Natural killer cell treated with Interleukin-12 subunit alpha and Interleukin-12 subunit beta and Interleukin-15 and Interleukin-18, amount 100 ng/mL, for 72 hours (primary cell): ENCODE measurements at regions not wholly inside any gene's neighbourhood (a gene's known extent, or its start where the extent isn't known, plus 50 kb on each side); places are given as distances from the start of the nearest gene placed in this dataset.

ENCODE experiments used
- ATAC-seq, 2 donors: fragments of 150-1000 bp; cut with Tn5 transposase in 1 of 2; sonication (Bioruptor Pico), chemical (Tn5 transposase) in 1 of 2; 2 replicates each; pipeline ENCODE4 v1.10.0; 2021
- DNase-seq: peaks from one replicate; pipeline ENCODE4 v3.0.0; 2022; ENCODE audit warnings: low spot score
- H3K27ac Mint-ChIP-seq, 2 donors: 1 replicate in 1 of 2; 2 replicates in 1 of 2; pipeline ENCODE4 v1.8.0; 2022; ENCODE audit warnings: mixed read lengths in 2 of 2, mild to moderate bottlenecking in 1 of 2, moderate library complexity in 1 of 2
- H3K27me3 Mint-ChIP-seq, 2 donors: 1 replicate in 1 of 2; 2 replicates in 1 of 2; pipeline ENCODE4 v1.8.0; 2022; ENCODE audit warnings: mixed read lengths in 2 of 2
- H3K36me3 Mint-ChIP-seq: one replicate; pipeline ENCODE4 v1.8.0; 2022; ENCODE audit warnings: mixed read lengths
- H3K4me1 Mint-ChIP-seq, 2 donors: 1 replicate in 1 of 2; 2 replicates in 1 of 2; pipeline ENCODE4 v1.8.0; 2022; ENCODE audit warnings: low read depth in 2 of 2, mixed read lengths in 2 of 2, mild to moderate bottlenecking in 1 of 2
- H3K4me3 Mint-ChIP-seq: one replicate; pipeline ENCODE4 v1.8.0; 2022; ENCODE audit warnings: mixed read lengths
- H3K9me3 Mint-ChIP-seq: 2 replicates; pipeline ENCODE4 v1.8.0; 2022; ENCODE audit warnings: mixed read lengths

- no peak for ATAC-seq
- Mint-ChIP-seq H3K9me3 (no peaks in the 10 kb centered on the region), H3K27me3 (peaks cover 12 to 22% of the 10 kb centered on the region in 2 donors), H3K36me3 (no peaks in the 10 kb centered on the region), H3K27ac (no peak overlapping the region), H3K4me1 (no peaks in the 10 kb centered on the region), H3K4me3 (no peak overlapping the region)
- no peak for DNase-seq
These were observed 60.3 kb downstream of the SEC61B start for GRCh38 chr9:99282406-99282805.

DNA sequence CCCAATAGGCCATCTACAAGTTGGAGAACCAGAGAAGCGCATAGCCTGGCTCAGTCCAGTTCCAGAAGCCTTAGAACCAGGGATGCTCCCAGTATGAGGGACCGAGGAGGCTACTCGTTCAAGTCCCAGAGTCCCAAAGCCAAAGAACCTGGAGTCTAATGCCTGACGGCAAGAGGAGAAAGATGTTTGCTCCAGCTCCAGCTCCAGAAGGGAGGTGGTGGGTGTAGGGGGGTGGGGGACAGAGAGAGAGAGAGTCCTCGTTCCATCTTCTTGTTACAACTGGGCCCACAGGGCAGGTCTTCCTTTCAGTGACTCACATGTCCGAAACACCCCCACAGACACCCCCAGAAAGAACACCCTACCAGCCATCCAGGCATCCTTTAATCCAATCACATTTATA lies 63.9 kb downstream of the SEC61B start:
- Mint-ChIP-seq H3K27me3 (peaks cover 15 to 26% of the 10 kb centered on the region in 2 donors), H3K27ac (no peak overlapping the region), H3K4me3 (no peak overlapping the region), H3K9me3 (no peaks in the 10 kb centered on the region), H3K36me3 (no peaks in the 10 kb centered on the region), H3K4me1 (no peaks in the 10 kb centered on the region)
- ATAC-seq: no peak
- DNase-seq: no peak

DNA sequence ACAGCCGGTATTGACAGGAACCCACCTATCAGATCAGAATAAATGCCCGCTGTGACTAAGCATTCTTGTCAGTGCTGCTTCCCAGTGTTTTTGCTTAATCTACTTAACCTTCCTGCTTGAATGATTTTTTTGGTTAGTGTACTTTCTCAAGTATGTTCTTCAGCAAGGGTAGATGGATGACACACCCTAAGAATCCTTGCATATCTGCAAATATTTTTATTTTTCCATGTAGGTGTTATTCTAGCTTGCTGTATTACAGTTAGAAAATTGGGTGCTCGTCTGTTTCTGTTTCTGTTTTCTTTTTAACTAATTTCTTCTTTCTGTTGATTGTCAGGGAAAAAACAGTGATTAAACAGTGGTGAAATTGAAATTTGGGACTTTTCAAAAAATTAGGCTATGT lies 64.5 kb downstream of the SEC61B start:
- ATAC-seq (no peak), DNase-seq (no peak)
- Mint-ChIP-seq H3K9me3 (no peaks in the 10 kb centered on the region), H3K27me3 (peaks cover 16 to 26% of the 10 kb centered on the region in 2 donors), H3K27ac (no peak overlapping the region), H3K4me3 (no peak overlapping the region), H3K36me3 (no peaks in the 10 kb centered on the region), H3K4me1 (no peaks in the 10 kb centered on the region)

DNA sequence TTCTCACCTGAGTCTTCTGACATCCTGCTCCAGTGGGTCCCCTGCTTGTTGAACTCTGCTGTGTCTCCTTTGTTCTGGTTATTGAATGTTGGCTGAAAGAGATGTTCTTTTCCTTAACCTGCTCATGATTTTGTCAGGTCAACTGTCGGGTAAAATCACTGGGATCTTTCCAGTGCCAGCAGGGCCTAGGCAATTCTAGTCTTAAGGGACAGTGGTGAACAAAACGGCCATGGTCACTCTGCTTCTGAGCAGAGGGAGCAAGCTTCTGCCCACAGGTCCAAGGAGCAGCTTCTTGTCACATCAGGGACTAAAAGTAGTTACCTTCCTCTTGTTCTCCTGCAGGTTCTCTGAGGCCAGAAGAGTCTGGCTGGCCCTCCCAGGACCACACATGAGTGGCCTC lies 65.6 kb downstream of the SEC61B start:
- Mint-ChIP-seq H3K9me3 (no peaks in the 10 kb centered on the region), H3K27me3 (peaks cover 13 to 28% of the 10 kb centered on the region in 2 donors), H3K4me3 (no peak overlapping the region), H3K27ac (no peak overlapping the region), H3K36me3 (no peaks in the 10 kb centered on the region), H3K4me1 (no peaks in the 10 kb centered on the region)
- ATAC-seq: no peak
- DNase-seq: no peak

DNA sequence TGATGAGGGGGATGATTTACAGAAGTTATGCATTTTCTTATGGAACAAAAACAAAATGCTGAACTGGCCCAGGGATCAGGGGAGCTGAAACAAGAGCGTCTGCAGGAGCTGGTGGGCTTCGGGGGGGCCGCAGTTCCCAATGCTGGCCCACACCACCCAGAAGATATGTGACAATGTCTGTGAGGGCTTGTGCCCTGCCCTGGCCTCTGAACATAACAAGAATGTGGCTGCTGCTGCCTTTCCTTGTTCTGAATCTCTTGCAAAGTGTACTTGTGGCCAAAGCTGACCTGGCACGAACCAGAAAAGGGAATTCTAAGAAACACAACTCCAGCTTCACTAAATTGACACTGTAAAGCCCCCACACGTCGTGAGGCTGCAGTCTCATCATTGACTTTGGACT lies 66.7 kb downstream of the SEC61B start:
- H3K4me3 Mint-ChIP-seq: no peak overlapping the region

GRCh38 chr9:99294850-99295461 lies 72.9 kb downstream of the SEC61B start:
- H3K27ac Mint-ChIP-seq: peak overlapping the region in 1 of 2 donors; percentile 71
- DNase-seq (no peak), ATAC-seq (no peak)
- H3K4me3 Mint-ChIP-seq: no peak overlapping the region
- H3K4me1 Mint-ChIP-seq: peaks cover 0 to 4% of the 10 kb centered on the region in 2 donors
- no peaks in the 10 kb centered on the region for H3K9me3 Mint-ChIP-seq
- no peaks in the 10 kb centered on the region for H3K36me3 Mint-ChIP-seq
- H3K27me3 Mint-ChIP-seq: peaks cover 7 to 17% of the 10 kb centered on the region in 2 donors

More for the DNA sequence above, 66.7 kb downstream of the SEC61B start:
- Mint-ChIP-seq H3K36me3 (no peaks in the 10 kb centered on the region), H3K4me1 (no peaks in the 10 kb centered on the region), H3K9me3 (no peaks in the 10 kb centered on the region), H3K27me3 (peaks cover 10 to 29% of the 10 kb centered on the region in 2 donors), H3K27ac (no peak overlapping the region)
- ATAC-seq (no peak), DNase-seq (no peak)

- ATAC-seq: peak in 1 of 2 donors; percentile 72
- Mint-ChIP-seq H3K27me3 (peaks cover 10 to 25% of the 10 kb centered on the region in 2 donors), H3K36me3 (no peaks in the 10 kb centered on the region), H3K4me3 (no peak overlapping the region), H3K27ac (no peak overlapping the region), H3K9me3 (no peaks in the 10 kb centered on the region), H3K4me1 (peaks cover 0 to 4% of the 10 kb centered on the region in 2 donors)
- DNase-seq: no peak
These were observed 74.3 kb downstream of the SEC61B start for GRCh38 chr9:99296291-99296951.

GRCh38 chr9:99298614-99299013 lies 76.5 kb downstream of the SEC61B start:
- Mint-ChIP-seq H3K9me3 (no peaks in the 10 kb centered on the region), H3K4me3 (no peak overlapping the region), H3K27ac (no peak overlapping the region), H3K27me3 (peaks cover 14 to 20% of the 10 kb centered on the region in 2 donors), H3K36me3 (no peaks in the 10 kb centered on the region), H3K4me1 (peaks cover 0 to 4% of the 10 kb centered on the region in 2 donors)
- DNase-seq: no peak
- ATAC-seq: no peak

DNA sequence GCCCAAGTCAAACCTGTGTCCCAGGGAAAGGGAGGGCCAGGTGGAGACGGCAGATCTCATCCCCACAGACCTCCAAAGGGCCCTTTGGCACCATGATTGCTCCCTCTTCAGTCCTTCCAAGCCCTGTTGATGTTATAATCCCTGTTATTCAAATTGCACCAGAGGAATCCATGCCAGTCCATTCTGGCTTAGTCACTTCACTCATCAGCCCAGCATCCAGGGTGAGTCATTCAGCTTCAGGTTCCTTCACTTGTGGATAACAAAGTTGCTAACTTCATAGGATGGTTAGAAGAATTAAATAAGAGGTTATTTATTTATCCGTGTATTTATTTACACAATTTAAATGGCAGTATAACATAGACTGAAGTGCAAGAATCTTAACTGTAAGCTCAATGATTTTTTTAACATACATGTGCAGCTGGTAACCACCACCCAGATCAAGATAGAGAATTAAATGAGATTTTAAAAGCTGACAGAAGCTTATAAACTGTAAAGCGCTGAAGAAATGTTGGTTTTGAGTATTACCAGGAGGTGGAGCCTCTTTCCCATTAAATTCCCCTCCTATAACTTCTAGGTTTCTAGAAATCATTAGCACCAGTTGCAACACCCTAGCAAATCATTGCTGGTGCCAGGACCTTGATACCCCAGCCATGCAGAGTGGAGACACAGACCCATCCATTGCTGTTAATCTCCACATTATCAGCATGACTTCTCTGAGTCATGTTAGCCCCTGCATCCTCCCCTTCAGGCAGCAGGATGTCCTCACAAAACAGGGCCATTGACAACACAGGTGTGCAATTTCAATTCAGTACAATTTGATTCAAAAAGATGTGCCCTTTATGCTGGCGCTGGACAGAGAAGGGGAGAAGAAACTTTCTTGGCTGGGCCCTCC lies 77.4 kb downstream of the SEC61B start:
- H3K27ac Mint-ChIP-seq: no peak overlapping the region
- no peak overlapping the region for H3K4me3 Mint-ChIP-seq
- H3K36me3 Mint-ChIP-seq: no peaks in the 10 kb centered on the region
- no peaks in the 10 kb centered on the region for H3K9me3 Mint-ChIP-seq
- DNase-seq (no peak), ATAC-seq (no peak)
- peaks cover 9 to 19% of the 10 kb centered on the region in 2 donors for H3K27me3 Mint-ChIP-seq
- H3K4me1 Mint-ChIP-seq: peaks cover 0 to 4% of the 10 kb centered on the region in 2 donors

DNA sequence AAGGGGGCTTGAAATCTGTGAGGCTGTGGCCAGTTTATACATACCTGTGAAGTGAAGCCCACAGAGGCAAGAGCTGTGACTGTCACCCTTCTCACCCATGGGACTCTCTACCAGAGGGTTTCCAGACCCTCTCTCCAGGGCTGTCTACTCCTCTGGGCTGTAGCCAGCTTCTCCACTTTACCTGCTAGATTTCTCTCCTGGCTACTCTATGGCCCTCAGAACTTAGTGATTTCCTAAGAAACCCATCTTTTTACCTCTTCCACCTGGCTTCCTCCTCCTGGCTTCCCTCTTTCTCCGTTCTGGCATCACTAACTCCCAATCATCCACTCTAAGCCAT lies 78.0 kb downstream of the SEC61B start:
- no peak for DNase-seq
- H3K27me3 Mint-ChIP-seq: peaks cover 9 to 19% of the 10 kb centered on the region in 2 donors
- ATAC-seq: no peak
- peaks cover 0 to 4% of the 10 kb centered on the region in 2 donors for H3K4me1 Mint-ChIP-seq
- no peaks in the 10 kb centered on the region for H3K9me3 Mint-ChIP-seq
- no peaks in the 10 kb centered on the region for H3K36me3 Mint-ChIP-seq
- no peak overlapping the region for H3K4me3 Mint-ChIP-seq
- no peak overlapping the region for H3K27ac Mint-ChIP-seq

DNA sequence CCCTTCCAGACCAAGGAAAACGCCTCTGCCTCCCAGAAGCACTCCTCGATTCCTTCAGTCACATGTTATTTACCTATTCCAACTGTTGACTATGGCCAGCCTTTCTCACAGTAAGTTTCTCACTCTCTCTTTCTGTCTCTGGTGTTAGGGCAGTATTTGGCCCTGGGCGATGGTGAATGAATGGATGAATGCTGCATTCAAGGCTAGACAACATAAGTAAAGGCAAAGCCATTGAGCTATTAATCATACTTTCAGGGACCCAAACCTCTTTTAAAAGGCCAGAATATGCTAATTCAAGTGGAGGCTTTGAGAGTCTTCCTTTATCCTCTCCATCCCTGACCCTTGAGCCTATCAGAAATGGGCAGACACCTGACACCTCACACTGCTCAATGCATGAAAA lies 78.5 kb downstream of the SEC61B start:
- DNase-seq: no peak
- Mint-ChIP-seq H3K9me3 (no peaks in the 10 kb centered on the region), H3K27ac (no peak overlapping the region), H3K4me3 (no peak overlapping the region), H3K36me3 (no peaks in the 10 kb centered on the region), H3K4me1 (peaks cover 0 to 4% of the 10 kb centered on the region in 2 donors), H3K27me3 (peaks cover 9 to 22% of the 10 kb centered on the region in 2 donors)
- no peak for ATAC-seq

- no peaks in the 10 kb centered on the region for H3K36me3 Mint-ChIP-seq
- DNase-seq (no peak), ATAC-seq (no peak)
- no peak overlapping the region for H3K27ac Mint-ChIP-seq
- H3K9me3 Mint-ChIP-seq: no peaks in the 10 kb centered on the region
- H3K4me3 Mint-ChIP-seq: no peak overlapping the region
- peaks cover 9 to 22% of the 10 kb centered on the region in 2 donors for H3K27me3 Mint-ChIP-seq
- H3K4me1 Mint-ChIP-seq: no peaks in the 10 kb centered on the region
These were observed 81.1 kb downstream of the SEC61B start for GRCh38 chr9:99303177-99303576.

GRCh38 chr9:99305124-99305523 lies 83.0 kb downstream of the SEC61B start:
- Mint-ChIP-seq H3K9me3 (no peaks in the 10 kb centered on the region), H3K27ac (no peak overlapping the region), H3K4me1 (no peaks in the 10 kb centered on the region), H3K4me3 (no peak overlapping the region), H3K36me3 (no peaks in the 10 kb centered on the region), H3K27me3 (peaks cover 18 to 31% of the 10 kb centered on the region in 2 donors)
- DNase-seq (no peak), ATAC-seq (no peak)
